AG04450 (cell line): ENCODE measurements at regions not wholly inside any gene's neighbourhood (a gene's known extent, or its start where the extent isn't known, plus 50 kb on each side); places are given as distances from the start of the nearest gene placed in this dataset.

Experiments
- CTCF ChIA-PET: fragments of 300-600, 350-600 bp; formaldehyde crosslinking; extraction: SDS; loops from one replicate; lab custom pipeline; 2022; ENCODE audit warnings: antibody characterized with exemption, inconsistent platforms; lab: Charles Lee
- POLR2A ChIA-PET: fragments of 350-600 bp; formaldehyde crosslinking; extraction: SDS; loops from one replicate; lab custom pipeline; 2021; ENCODE audit warnings: antibody characterized with exemption, inconsistent platforms; lab: Yijun Ruan, JAX
- DNase-seq: peaks from one replicate; pipeline ENCODE4 v3.0.0-alpha.2; 2011; ENCODE audit warnings: low read depth, low spot score
- H3K27ac ChIP-seq: one replicate; pipeline ENCODE4 v1.5.1; 2012; ENCODE audit warnings: low read depth, low read length, control low read depth
- H3K27me3 ChIP-seq: one replicate; pipeline ENCODE4 v1.6.0; 2012; ENCODE audit warnings: low read length; ENCODE audit not compliant: control insufficient read depth, insufficient read depth
- H3K4me3 ChIP-seq: 2 replicates; pipeline ENCODE4 v1.5.1; 2011; ENCODE audit warnings: mild to moderate bottlenecking, low read depth, low read length, control low read depth
- H3K9me3 ChIP-seq: 2 replicates; pipeline ENCODE4 v1.5.1; 2012; ENCODE audit warnings: low read length; ENCODE audit not compliant: control insufficient read depth, insufficient read depth
- CTCF ChIP-seq: IDR thresholded peaks from 2 replicates; pipeline ENCODE4 v1.5.1; 2011; ENCODE audit warnings: low read depth, low read length, control low read depth, inconsistent platforms

- ChIA-PET CTCF (no interaction called here), POLR2A (no interaction called here)
- Histone ChIP-seq H3K9me3 (no peaks in the 10 kb centered on the region), H3K4me3 (no peak overlapping the region), H3K27me3 (no peaks in the 10 kb centered on the region), H3K27ac (no peak overlapping the region)
- no peak for DNase-seq
- TF ChIP-seq CTCF = no peak
Observed at GRCh38 chr1:192862271-192862670, 53.4 kb downstream of the RGS2 start.

- H3K27ac ChIP-seq = no peak overlapping the region
- H3K4me3 ChIP-seq = no peak overlapping the region
- H3K27me3 ChIP-seq = no peaks in the 10 kb centered on the region
- ChIA-PET POLR2A (no interaction called here), CTCF (no interaction called here)
- no peaks in the 10 kb centered on the region for H3K9me3 ChIP-seq
- no peak for DNase-seq
- TF ChIP-seq CTCF = no peak
Observed at GRCh38 chr1:192866241-192866868, 57.5 kb downstream of the RGS2 start.

GRCh38 chr1:192867180-192867579, 58.3 kb downstream of the RGS2 start:
- Histone ChIP-seq H3K4me3 (no peak overlapping the region), H3K27me3 (no peaks in the 10 kb centered on the region), H3K9me3 (no peaks in the 10 kb centered on the region), H3K27ac (no peak overlapping the region)
- DNase-seq = no peak
- no peak for TF ChIP-seq CTCF
- CTCF ChIA-PET = no interaction called here
- POLR2A ChIA-PET = no interaction called here

GRCh38 chr1:192869308-192869940, 60.6 kb downstream of the RGS2 start:
- no peak overlapping the region for H3K4me3 ChIP-seq
- DNase-seq = no peak
- ChIA-PET POLR2A (no interaction called here), CTCF (interaction anchor here (1.5 kb wide), 1 partner anchor 25 kb away, joined by 3 read pairs; no protein-coding TSS in a partner anchor)
- no peaks in the 10 kb centered on the region for H3K9me3 ChIP-seq
- no peak for TF ChIP-seq CTCF
- H3K27me3 ChIP-seq = no peaks in the 10 kb centered on the region
- H3K27ac ChIP-seq = no peak overlapping the region

- ChIA-PET CTCF (no interaction called here), POLR2A (no interaction called here)
- no peak overlapping the region for H3K4me3 ChIP-seq
- DNase-seq = no peak
- H3K27me3 ChIP-seq = no peaks in the 10 kb centered on the region
- TF ChIP-seq CTCF = no peak
- H3K27ac ChIP-seq = no peak overlapping the region
- no peaks in the 10 kb centered on the region for H3K9me3 ChIP-seq
Observed at GRCh38 chr1:192872010-192872409, 63.2 kb downstream of the RGS2 start.
